ENCODE measurements at regions not wholly inside any gene's neighbourhood (a gene's known extent, or its start where the extent isn't known, plus 50 kb on each side); places are given as distances from the start of the nearest gene placed in this dataset.
"Not testable (repeated sequence)": the region's sequence is repeated elsewhere in the genome, so short reads cannot be mapped to it uniquely, and the experiment has no call there.

- no peaks in the 10 kb centered on the region for H3K9me3 Mint-ChIP-seq
- H3K4me3 Mint-ChIP-seq = no peak overlapping the region
- H3K4me1 Mint-ChIP-seq (ENCODE audit: low read depth) = peaks cover 6% of the 10 kb centered on the region
- H3K27ac Mint-ChIP-seq = no peak overlapping the region
- peaks cover 3% of the 10 kb centered on the region for H3K27me3 Mint-ChIP-seq
- intact Hi-C loops (cut with micrococcal nuclease) = no loop called here
- H3K36me3 Mint-ChIP-seq (ENCODE audit: low read depth) = no peaks in the 10 kb centered on the region
These were observed 187.8 kb downstream of the TLE3 start for GRCh38 chr15:69909719-69910444.

GRCh38 chr15:69910514-69910913 is 187.2 kb downstream of the TLE3 start:
- no peaks in the 10 kb centered on the region for H3K36me3 Mint-ChIP-seq (ENCODE audit: low read depth)
- H3K4me3 Mint-ChIP-seq = no peak overlapping the region
- peaks cover 3% of the 10 kb centered on the region for H3K27me3 Mint-ChIP-seq
- intact Hi-C loops (cut with micrococcal nuclease) = no loop called here
- no peak overlapping the region for H3K27ac Mint-ChIP-seq
- H3K4me1 Mint-ChIP-seq (ENCODE audit: low read depth) = peaks cover 6% of the 10 kb centered on the region
- no peaks in the 10 kb centered on the region for H3K9me3 Mint-ChIP-seq

DNA sequence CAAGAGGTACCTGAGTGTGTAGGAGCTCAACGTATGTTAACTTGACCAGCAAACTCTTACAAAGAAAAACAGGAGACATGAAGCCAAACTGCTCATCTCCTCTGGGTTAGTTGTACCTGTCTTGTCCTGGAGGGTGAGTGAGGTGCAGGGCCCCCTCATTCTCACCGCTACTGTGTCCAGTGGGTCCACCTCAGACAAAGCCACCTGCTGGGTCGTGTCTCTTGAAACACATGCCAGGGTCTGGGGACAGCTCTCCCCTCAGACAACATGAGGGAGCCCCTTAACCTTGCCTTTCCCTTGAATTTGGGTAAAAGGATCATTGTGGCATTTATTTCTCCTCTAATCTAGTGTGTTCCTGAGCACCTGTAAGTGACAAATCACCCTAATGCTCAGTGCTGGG is 185.6 kb downstream of the TLE3 start:
- intact Hi-C loops (cut with micrococcal nuclease) = no loop called here
- H3K9me3 Mint-ChIP-seq = no peaks in the 10 kb centered on the region
- H3K4me1 Mint-ChIP-seq (ENCODE audit: low read depth) = peaks cover 6% of the 10 kb centered on the region
- no peak overlapping the region for H3K27ac Mint-ChIP-seq
- H3K27me3 Mint-ChIP-seq = peaks cover 3% of the 10 kb centered on the region
- H3K4me3 Mint-ChIP-seq = no peak overlapping the region
- no peaks in the 10 kb centered on the region for H3K36me3 Mint-ChIP-seq (ENCODE audit: low read depth)

DNA sequence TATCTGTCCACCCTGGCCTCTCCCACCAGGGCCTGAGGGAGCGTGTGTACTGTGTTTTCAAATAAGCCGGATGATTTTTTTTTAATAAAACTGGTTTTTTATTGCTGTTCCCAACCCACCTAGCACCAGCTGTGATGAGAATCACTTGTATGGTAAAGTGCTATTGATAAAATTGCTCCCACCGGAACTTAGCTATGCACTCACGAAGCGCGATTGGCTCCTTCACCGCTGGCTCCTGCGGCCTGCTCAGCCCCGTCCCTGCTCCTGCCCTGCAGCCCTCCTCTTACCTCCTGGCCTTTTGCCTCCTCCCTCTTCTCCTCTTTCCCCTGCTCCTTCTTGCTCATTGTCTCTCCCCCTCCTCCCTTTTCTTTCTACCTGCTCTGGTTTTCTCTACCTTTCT is 183.7 kb downstream of the TLE3 start:
- H3K27me3 Mint-ChIP-seq = peaks cover 4% of the 10 kb centered on the region
- H3K36me3 Mint-ChIP-seq (ENCODE audit: low read depth) = no peaks in the 10 kb centered on the region
- no peaks in the 10 kb centered on the region for H3K9me3 Mint-ChIP-seq
- no peak overlapping the region for H3K4me3 Mint-ChIP-seq
- intact Hi-C loops (cut with micrococcal nuclease) = no loop called here
- peaks cover 6% of the 10 kb centered on the region for H3K4me1 Mint-ChIP-seq (ENCODE audit: low read depth)
- no peak overlapping the region for H3K27ac Mint-ChIP-seq

- no peak overlapping the region for H3K4me3 Mint-ChIP-seq
- H3K27me3 Mint-ChIP-seq = peaks cover 4% of the 10 kb centered on the region
- peaks cover 6% of the 10 kb centered on the region for H3K4me1 Mint-ChIP-seq (ENCODE audit: low read depth)
- intact Hi-C loops (cut with micrococcal nuclease) = no loop called here
- no peaks in the 10 kb centered on the region for H3K9me3 Mint-ChIP-seq
- H3K36me3 Mint-ChIP-seq (ENCODE audit: low read depth) = no peaks in the 10 kb centered on the region
- H3K27ac Mint-ChIP-seq = no peak overlapping the region
These were observed 182.8 kb downstream of the TLE3 start for GRCh38 chr15:69914960-69915359.

DNA sequence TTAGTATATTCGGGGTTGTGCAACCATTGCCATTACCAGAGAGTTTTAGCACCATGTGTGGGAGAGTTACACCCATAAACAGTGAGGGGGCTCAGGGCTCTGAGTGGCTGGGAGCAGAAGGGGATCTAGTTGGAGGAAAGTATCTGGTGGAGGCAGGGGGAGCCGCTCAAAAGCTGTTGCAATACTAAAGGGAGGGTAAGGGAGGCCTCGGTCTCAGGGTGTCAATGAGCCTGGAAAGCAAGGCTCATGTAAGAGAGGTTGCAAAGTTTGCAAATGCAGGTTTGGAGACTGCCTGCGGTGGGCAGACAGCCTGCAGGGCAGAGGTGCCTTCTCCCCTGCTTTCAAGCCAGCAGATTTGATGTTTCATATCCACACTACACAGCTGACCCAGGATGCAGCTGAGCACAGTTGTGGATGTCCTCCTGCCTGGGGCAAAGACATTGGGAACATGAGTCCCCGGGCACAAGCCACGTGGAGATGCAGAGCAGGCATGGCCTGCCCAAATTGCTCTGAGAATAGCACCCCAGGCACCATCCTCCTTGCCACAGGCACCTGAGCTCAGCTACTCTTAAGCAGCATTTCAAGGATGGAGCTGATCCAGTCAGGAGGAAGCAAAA is 181.4 kb downstream of the TLE3 start:
- Mint-ChIP-seq H3K27ac (no peak overlapping the region), H3K4me3 (no peak overlapping the region), H3K27me3 (peaks cover 1% of the 10 kb centered on the region), H3K36me3 (ENCODE audit: low read depth) (no peaks in the 10 kb centered on the region), H3K9me3 (no peaks in the 10 kb centered on the region), H3K4me1 (ENCODE audit: low read depth) (peaks cover 6% of the 10 kb centered on the region)
- intact Hi-C loops (cut with micrococcal nuclease) = no loop called here

DNA sequence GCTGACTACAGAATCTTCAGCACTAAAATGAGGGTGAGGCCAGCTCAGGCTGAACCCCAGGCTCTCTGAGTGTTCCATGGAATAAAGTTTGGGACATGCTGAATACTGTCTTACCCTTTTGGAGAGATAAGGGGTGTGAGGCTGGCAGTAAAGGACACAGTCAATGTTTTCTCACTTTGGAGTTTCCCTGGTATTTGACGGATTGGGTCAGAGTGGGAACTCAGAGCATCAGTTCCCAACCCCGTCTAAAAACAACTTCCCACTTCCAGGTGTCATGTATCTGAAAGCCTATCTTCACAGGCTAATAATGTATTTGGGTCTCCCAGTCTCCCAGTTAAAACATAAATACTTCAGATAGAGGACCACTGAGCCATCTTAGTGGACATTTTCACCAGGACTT is 180.7 kb downstream of the TLE3 start:
- no peaks in the 10 kb centered on the region for H3K9me3 Mint-ChIP-seq
- H3K27ac Mint-ChIP-seq = no peak overlapping the region
- H3K4me1 Mint-ChIP-seq (ENCODE audit: low read depth) = peaks cover 6% of the 10 kb centered on the region
- peaks cover 1% of the 10 kb centered on the region for H3K27me3 Mint-ChIP-seq
- H3K36me3 Mint-ChIP-seq (ENCODE audit: low read depth) = no peaks in the 10 kb centered on the region
- no peak overlapping the region for H3K4me3 Mint-ChIP-seq
- intact Hi-C loops (cut with micrococcal nuclease) = no loop called here

DNA sequence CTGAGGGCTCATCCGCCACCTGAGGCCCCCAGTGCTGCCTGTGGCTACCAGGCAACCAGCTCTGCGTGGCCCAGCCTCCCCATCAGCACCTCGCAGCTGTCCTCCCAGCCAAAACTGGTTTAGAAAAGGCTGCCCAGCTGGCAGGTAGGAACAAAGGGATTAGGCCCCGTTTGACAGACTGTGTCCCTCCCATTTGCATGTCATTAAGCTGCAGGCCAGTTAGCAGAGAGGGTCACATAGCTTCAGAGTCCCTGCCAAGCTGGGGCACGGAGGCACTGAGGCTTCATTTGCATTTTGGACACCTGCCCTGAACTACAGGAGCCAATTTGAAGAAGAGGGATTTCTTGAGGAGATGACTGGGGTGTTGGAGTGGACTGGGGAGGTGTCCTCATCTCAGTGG is 177.9 kb downstream of the TLE3 start:
- H3K4me1 Mint-ChIP-seq (ENCODE audit: low read depth) = peaks cover 6% of the 10 kb centered on the region
- H3K9me3 Mint-ChIP-seq = peaks cover 12% of the 10 kb centered on the region
- intact Hi-C loops (cut with micrococcal nuclease) = no loop called here
- H3K4me3 Mint-ChIP-seq = no peak overlapping the region
- no peak overlapping the region for H3K27ac Mint-ChIP-seq
- H3K27me3 Mint-ChIP-seq = peaks cover 7% of the 10 kb centered on the region
- H3K36me3 Mint-ChIP-seq (ENCODE audit: low read depth) = no peaks in the 10 kb centered on the region

- peaks cover 6% of the 10 kb centered on the region for H3K4me1 Mint-ChIP-seq (ENCODE audit: low read depth)
- H3K4me3 Mint-ChIP-seq = no peak overlapping the region
- H3K9me3 Mint-ChIP-seq = peaks cover 16% of the 10 kb centered on the region
- H3K36me3 Mint-ChIP-seq (ENCODE audit: low read depth) = no peaks in the 10 kb centered on the region
- intact Hi-C loops (cut with micrococcal nuclease) = no loop called here
- H3K27ac Mint-ChIP-seq = no peak overlapping the region
- peaks cover 7% of the 10 kb centered on the region for H3K27me3 Mint-ChIP-seq
These were observed 177.5 kb downstream of the TLE3 start for GRCh38 chr15:69920221-69920620.

GRCh38 chr15:69921626-69922619 is 175.8 kb downstream of the TLE3 start:
- intact Hi-C loops (cut with micrococcal nuclease) = no loop called here
- Mint-ChIP-seq H3K4me1 (ENCODE audit: low read depth) (peaks cover 6% of the 10 kb centered on the region), H3K4me3 (no peak overlapping the region), H3K27me3 (peaks cover 7% of the 10 kb centered on the region), H3K9me3 (peaks cover 18% of the 10 kb centered on the region), H3K36me3 (ENCODE audit: low read depth) (no peaks in the 10 kb centered on the region), H3K27ac (no peak overlapping the region)

DNA sequence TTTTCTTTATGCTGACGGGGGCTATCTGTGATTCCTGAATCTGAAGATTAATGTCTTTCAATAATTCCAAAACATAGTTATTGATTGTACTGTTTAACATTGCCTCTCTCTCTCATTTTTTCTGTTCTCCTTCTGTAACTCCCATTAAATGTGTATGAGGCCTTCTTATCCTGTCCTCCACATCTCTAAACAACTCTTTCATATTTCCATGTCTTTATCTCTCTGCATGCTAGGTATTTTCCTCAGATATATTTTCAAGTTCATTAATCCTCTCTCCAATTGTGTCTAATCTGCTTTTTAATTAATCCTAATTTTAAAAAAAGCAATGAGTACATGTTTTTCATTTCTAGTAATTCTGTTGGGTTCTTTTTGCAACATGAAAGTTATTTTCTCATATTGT is 173.2 kb downstream of the TLE3 start:
- Mint-ChIP-seq H3K27me3 (peaks cover 10% of the 10 kb centered on the region), H3K9me3 (peaks cover 22% of the 10 kb centered on the region), H3K4me1 (ENCODE audit: low read depth) (peaks cover 6% of the 10 kb centered on the region), H3K27ac (no peak overlapping the region), H3K4me3 (no peak overlapping the region), H3K36me3 (ENCODE audit: low read depth) (no peaks in the 10 kb centered on the region)
- intact Hi-C loops (cut with micrococcal nuclease) = no loop called here

- Mint-ChIP-seq H3K27ac (no peak overlapping the region), H3K9me3 (peaks cover 28% of the 10 kb centered on the region), H3K27me3 (peaks cover 12% of the 10 kb centered on the region), H3K4me1 (ENCODE audit: low read depth) (peaks cover 6% of the 10 kb centered on the region), H3K36me3 (ENCODE audit: low read depth) (no peaks in the 10 kb centered on the region), H3K4me3 (no peak overlapping the region)
- intact Hi-C loops (cut with micrococcal nuclease) = no loop called here
These were observed 171.7 kb downstream of the TLE3 start for GRCh38 chr15:69926006-69926405.

- Mint-ChIP-seq H3K4me1 (ENCODE audit: low read depth) (peaks cover 6% of the 10 kb centered on the region), H3K36me3 (ENCODE audit: low read depth) (no peaks in the 10 kb centered on the region), H3K9me3 (peaks cover 28% of the 10 kb centered on the region), H3K4me3 (no peak overlapping the region), H3K27me3 (peaks cover 12% of the 10 kb centered on the region), H3K27ac (no peak overlapping the region)
- intact Hi-C loops (cut with micrococcal nuclease) = no loop called here
These were observed 171.0 kb downstream of the TLE3 start for GRCh38 chr15:69926721-69927120.

- H3K27ac Mint-ChIP-seq; H3K4me1 Mint-ChIP-seq (ENCODE audit: low read depth); H3K27me3 Mint-ChIP-seq: not testable (repeated sequence)
These were observed 168.8 kb downstream of the TLE3 start for GRCh38 chr15:69928890-69929289.

More at GRCh38 chr15:69928890-69929289, 168.8 kb downstream of the TLE3 start:
- peaks cover 25% of the 10 kb centered on the region for H3K9me3 Mint-ChIP-seq
- H3K36me3 Mint-ChIP-seq (ENCODE audit: low read depth); H3K4me3 Mint-ChIP-seq; intact Hi-C loops (cut with micrococcal nuclease): not testable (repeated sequence)

Data from dendritic cell treated with granulocyte-macrophage colony-stimulating factor and Interleukin-4, amounts not matched to agents 40 ng/mL and 50 ng/mL, for 4 days (primary cell).